GM21825 (cell line): ENCODE measurements at regions not wholly inside any gene's neighbourhood (a gene's known extent, or its start where the extent isn't known, plus 50 kb on each side); places are given as distances from the start of the nearest gene placed in this dataset.
"Not testable (repeated sequence)": the region's sequence is repeated elsewhere in the genome, so short reads cannot be mapped to it uniquely, and the experiment has no call there.

Experiments
- ATAC-seq: cut with Tn5 transposase; IDR thresholded peaks from one replicate; pipeline ENCODE4 v1.9.1; 2021; ENCODE audit warnings: mild to moderate bottlenecking, moderate library complexity; ENCODE audit not compliant: unreplicated experiment

DNA sequence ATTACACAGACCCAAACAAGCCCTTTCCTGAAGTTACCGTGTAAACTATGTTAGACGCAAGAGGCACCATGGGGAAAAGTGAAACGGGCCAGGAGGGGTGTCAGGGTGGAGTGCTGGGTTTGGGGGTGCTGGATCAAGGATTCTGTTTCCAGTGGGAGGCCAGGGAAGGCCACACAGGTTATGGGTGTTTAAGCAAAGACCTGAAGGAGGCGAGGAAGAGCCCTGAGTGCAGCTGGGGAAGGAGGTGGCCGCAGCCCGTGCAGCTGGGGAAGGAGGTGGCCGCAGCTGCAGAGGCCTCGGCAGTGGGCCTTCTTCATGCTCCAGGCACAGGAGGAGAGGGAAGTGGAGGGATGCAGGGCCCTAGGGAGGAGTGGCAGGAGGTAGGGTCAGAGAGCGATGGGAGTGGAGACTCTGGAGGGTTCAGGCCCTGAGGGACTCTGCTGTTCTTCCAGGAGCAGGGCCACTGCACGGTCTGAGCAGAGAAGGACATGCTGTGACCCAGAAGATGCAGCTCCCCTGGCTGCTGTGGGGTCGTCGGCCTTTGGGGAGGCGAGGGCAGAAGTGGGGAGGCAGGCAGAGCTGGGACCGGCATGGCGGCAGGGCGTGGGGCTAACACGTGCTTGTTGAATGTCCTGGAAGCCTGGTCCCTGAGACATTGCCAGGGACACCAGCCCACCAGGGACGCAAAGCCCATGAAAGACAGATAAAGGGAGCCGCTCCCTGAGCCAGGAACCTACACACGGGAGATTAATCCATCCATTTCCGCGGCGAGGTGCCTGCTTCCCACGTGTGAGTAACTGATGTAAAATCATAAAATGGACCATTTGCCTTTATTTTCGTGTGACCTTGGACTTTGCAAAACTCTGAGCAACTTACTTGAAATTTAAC is 1049.1 kb downstream of the BRD1 start:
- ATAC-seq = no peak

DNA sequence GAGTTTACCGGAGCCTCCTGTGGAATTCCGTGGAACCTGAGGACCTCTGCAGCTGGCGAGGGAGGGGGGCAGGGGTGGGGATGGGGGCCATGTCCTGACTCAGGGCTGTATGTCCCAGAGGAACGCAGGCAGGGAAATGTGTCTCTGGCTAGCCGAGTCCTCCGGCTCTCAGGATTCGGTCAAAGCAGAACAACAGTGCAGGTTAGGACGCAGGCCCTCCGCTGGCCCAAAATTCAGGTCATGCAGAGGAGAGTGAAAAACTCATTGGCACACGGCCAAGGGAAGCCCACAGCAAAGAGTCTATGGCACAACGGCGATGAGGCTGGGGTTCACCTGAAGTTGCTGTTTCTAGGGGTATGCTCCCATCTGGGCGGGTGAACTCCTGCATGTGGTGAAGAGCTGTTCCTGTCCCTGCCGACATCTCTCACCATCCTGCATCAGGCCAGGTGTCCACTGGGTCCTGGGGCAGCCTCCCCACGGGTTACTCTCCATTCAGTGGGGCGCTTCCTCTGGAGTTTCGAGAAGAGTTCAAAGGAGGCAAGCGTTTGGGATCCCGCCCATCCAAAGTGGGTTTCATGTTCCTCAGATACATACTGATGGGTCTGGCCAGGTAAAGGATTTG is 1055.3 kb downstream of the BRD1 start:
- no peak for ATAC-seq

DNA sequence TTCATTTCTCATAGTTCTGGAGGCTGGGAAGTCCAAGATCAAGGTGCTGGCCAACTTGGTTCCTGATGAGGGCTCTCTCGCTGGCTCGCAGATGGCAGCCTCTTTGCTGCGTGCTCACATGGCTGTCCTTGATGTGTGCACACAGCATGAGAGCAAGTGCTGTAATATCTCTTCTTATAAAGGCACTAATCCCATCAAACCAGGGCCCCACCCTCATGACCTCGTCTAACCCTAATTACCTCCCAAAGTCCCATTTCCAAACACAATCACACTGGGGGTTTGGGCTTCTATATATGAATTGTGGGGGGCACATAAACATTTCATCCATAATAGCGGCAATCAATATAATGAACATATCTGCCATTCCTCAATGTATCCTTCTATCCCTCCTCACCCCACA is 1062.1 kb downstream of the BRD1 start:
- no peak for ATAC-seq

DNA sequence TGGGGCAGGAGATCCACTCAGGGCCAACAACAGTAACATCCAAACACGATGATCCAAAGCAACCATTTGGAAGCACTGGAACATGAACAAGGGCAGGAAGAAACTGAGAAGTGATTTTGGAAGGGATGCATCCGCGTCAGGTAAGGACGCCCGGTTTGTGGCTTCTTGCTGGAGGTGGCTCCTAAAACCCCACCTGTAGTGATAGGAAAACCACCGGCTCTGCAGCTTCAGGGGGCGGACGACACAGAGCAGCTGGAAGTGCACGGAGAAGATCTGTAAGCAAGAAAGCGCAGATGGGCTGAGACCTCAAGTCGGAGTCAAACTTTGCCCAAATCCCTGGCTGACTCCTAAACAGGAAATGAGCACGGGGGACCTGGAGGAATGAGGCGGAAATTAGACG is 1066.1 kb downstream of the BRD1 start:
- no peak for ATAC-seq

DNA sequence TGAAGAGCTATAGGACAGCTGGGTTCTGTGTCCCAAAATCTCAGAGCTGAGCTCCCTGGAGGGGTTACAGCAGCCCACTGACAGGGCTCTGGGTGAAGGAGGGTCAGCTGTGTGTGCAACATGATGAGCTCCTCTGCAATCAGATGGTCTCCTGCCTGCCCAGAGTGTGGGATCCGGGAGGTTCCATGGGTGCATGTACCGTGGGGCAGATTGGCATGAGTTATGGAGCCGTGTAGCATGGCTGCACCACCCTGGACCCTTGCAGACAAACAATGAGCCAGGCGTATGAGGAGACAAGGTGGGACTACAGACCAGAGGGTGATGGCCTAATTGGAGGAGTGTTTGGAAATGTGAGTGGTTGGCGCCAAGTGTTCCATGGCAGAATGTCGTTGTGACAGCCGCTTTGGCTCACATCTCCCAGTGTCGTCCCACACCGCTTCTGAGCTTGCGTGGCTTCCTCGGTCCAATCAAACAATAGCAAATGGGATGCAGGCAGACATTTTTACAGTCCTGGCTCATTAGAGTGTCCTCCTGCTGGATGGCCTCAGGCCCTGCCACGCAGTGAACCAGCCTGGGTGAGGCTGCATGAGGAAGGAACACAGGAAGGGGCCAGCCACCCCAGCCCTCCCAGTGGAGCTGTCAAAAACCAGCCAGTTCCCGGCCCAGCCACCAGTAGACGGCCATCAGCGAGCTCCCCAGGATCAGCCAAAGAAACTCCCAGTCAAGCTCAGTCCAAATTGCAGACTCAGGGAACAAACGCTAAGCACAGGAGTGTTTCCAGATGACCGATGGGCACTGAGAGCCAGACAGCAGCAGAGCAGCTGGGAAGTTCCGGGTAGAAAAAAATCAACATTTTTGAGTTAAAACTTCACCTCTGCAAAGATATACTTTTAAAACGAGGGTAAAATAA is 1066.9 kb downstream of the BRD1 start:
- ATAC-seq = no peak

DNA sequence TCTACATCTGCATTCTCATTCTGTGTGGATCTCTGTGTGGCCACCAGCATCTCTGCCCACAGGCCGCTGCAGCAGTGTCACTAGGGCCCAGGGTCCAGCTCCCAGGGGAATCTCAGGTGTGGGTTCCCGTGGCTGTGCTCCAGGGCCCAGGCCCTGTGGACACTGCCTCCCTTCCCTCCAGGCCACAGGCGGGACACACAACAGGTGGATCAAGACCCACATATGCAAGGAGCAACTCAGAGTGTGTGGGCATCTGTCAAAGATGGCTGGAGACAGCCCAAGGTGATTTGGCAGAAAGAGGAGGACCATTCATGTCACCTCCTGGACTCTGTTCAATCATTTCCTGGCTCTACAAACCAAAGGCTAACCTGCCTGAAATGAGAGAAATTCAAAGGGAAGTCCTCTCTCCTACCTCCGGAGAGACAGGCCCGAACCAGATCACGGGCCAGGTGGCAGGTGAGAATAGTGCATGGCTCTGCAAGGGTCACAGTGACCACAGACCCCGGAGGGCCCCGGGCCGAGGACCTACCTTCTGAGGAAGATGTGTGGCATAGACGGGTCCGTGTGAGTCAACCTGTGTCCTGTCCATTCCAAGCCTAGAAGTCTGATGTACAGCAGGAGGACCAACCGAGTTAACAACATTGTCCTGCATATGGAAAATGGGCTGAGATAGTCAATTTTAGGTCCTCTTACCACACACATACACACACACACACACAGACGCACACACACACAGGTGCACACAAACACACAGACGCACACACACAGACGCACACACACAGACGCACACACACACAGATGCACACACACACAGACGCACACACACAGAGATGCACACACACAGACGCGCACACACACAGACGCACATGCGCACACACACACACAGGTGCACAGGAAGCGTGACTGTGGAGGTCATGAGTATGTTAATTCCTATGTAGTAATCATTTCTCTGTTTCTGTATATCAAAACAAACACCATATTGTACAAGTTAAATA is 1068.5 kb downstream of the BRD1 start:
- ATAC-seq = no peak

DNA sequence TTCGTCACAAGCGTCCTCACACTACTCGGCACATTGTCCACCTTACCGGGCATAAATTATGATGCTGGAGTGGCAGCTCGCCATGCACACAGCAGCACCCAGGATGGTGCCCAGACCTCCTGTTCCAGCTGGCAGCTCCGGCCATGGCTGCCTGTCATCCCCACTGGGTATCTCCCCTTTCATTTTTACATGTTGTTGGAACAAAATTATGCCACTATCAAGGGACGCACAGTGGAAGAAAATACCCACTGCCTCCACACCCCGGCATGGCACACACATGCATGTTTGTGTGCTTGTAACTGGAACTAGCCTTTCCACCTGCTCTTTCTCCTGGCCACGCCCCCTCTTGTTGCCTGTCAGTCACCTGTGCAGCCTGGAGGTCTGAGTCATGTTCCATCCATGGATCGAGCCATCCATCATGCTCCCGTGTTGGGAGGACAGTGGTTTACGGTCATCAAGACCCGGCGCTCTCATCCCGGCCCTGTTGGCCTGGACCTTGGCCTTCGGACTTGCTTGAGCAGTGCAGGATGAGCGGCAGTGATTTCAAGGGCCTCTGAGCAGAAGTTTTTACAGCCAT is 1069.6 kb downstream of the BRD1 start:
- ATAC-seq = no peak

DNA sequence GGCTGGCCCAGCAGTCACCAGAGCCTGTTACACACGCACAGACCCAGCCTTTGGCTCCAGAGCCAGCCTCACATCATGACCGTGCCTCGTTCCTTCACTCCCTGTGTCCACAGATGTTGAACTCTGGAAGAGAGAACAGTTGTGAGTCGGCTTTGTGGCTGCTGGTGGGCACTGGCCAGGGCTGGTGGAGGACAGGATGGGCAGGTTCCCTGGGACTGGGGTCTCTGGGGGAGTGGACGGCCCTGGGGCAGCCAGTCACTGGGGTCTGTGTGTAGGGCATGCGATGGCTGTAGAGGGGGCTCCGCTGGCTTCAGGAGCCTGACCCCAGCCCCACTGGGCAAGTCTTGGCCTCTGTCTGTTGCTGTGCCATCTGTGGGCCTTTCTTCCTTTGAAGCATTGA is 1070.1 kb downstream of the BRD1 start:
- no peak for ATAC-seq

DNA sequence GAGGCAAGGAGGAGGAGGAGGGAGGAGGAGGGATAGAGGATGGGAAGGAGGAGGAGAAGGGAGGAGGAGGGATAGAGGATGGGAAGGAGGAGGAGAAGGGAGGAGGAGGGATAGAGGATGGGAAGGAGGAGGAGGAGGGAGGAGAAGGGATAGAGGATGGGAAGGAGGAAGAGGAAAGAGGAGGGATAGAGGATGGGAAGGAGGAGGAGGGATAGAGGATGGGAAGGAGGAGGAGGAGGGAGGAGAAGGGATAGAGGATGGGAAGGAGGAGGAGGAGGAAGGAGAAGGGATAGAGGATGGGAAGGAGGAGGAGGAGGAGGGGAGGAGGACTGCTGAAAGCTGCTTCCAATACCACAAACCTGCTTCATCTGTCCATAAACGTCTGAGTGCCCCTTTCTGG is 1070.5 kb downstream of the BRD1 start:
- ATAC-seq = not testable (repeated sequence)

DNA sequence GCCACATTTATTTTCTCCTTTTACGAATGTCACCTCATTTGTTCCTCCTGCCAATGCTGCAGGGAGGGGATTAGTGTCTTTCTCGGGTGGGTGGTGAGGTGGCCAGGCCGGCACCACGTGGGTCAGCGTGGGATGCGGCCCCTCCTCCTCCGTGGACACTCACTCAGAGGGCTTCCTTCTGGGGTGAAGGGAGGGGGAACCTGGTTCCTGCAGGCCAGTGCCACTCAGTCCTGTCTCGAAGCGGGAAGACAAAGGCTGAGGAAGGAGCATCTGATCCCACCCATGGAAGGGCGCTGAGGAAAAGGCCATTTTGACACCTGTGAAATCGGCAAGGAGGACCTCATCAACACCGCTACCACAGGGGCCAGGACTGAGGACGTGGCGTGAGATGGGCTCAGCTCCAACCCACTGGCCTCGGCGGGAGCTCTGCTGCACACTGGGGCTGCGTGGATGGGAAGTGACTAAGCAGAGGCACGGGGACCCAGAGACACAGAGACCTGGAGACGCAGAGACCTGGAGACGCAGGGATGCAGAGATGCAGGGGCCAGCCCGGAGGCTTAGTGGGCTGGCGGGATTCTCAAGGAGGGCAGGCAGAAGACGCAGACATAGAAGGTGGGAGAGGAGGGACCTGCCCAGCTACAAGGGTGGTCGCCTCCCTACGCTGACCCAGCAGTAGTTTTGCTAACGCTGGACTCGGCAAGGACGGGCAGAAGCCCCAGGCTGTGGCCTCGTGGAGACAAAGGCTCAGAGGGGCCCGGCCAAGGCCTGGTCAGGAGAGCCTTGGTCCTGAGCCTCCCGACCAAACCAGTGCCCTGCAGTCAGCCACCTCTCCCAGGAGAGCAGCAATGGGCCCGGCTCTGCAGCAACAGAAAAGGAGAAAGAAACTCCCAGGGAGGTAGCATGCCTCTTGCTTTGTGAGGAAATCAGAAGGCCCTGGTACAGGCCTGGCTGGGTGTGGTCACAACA is 1071.2 kb downstream of the BRD1 start:
- ATAC-seq = no peak

DNA sequence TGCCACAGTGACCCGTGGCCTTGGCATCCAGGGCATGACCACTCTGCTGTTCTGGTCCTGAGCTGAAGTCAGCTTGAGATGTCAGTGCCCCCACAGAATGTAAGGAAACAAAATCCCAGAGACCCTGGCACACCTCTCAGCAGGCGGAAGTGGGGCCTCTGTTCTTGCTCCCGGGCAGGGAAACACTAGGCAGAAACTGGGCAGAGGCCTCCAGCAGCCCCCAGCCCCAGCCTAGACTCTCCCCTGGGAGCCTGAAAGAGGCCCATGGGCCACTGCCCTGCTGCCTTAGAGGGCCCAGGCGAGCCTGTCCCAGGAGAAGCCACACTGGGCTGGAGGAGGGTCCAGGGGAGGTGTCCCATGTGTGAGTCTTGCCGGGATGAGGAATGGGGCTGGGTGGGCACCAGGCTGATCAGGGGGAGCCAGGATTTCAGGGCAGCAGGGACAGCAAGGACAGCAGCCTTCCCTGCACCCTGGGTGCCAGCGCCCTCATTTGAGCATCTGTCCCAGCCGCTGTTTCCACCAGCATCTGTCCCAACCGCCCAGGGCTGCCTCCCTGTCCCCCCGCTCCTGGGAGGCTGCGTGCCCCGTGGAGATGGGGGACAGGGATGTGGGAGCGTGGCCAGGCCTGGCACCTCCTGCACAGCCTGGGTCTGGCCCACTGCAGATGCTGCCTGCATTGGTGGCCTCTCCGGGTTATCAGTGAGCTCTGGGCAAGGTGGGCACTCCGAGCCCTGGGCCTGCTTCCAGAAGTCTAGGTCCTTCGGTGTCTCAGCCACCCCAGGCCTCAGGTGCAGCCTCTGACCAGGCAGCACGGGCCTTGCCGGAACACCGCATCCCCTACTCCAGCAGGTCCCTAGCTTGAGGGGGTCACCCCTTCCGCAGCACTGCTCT is 1072.4 kb downstream of the BRD1 start:
- no peak for ATAC-seq

DNA sequence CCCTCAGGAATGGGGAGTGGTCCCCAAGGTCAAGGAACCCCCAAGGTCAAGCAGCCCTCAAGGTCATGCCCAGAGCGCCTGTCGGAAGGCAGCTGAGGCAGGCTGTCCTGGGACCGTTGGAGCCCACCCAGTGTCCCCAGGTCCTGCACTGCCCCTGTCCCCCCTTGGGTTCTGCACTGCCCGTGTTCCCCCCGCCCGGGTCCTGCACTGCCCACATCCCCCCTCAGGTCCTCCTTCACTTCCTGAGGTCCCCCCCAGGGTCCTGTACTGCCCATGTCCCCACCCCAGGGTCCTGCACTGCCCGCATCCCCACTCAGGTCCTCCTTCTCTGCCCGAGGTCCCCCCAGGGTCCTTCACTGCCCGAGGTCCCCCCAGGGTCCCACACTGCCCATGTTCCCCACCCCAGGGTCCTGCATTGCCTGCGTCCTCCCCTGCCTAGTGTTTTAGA is 1073.0 kb downstream of the BRD1 start:
- no peak for ATAC-seq

DNA sequence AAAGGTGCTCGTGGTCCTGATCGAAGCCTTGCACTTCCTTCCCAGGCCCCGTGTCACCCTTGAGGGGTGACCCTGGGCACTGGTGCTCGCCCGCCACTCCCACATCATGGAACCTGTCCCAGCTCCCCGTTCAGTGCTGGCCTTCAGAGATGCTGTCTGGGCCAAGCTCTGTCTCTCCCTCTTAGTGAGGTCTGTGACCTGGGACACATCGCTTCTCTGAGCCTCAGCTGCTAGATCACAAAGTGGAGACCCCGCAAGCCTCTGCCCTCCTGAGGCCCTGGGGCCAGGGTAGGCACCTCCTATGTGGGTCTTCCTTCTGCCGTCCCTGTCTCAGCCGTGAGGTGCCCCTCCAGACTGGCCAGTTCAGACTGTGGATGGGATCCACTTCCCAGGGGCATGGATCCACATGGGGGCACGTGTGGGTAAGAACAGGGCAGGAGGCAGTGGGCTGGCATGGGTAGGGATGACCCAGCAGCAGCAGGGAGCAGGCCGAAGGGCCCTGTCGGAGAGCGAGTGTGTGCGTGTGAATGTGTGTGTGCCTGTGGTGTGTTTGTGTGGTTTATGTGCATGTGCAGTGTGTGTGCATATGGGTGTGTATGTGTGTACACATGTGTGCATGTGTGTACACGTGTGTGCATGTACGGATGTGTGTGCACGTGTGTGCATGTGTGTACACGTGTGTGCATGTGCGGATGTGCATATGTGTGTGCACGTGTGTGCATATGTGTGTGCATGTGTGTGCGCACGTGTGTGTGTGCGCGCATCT is 1073.7 kb downstream of the BRD1 start:
- no peak for ATAC-seq

DNA sequence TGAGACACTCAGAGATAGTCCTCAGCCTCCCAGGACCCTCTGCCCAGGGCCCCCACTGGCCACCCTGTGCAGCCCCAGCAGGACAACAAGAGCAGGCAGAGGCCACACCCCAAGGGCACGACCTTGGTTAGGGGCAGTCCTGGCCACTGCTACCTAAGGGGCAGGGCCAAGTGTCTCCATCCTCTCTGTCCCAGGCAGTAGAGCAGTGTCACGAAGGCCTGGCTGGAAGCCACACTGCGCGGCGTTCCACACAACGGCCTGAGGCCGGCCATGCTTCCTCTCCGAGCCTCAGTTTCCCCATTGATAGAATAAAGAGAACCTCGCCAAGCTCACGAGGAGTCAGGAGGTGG is 1074.3 kb downstream of the BRD1 start:
- ATAC-seq = no peak

DNA sequence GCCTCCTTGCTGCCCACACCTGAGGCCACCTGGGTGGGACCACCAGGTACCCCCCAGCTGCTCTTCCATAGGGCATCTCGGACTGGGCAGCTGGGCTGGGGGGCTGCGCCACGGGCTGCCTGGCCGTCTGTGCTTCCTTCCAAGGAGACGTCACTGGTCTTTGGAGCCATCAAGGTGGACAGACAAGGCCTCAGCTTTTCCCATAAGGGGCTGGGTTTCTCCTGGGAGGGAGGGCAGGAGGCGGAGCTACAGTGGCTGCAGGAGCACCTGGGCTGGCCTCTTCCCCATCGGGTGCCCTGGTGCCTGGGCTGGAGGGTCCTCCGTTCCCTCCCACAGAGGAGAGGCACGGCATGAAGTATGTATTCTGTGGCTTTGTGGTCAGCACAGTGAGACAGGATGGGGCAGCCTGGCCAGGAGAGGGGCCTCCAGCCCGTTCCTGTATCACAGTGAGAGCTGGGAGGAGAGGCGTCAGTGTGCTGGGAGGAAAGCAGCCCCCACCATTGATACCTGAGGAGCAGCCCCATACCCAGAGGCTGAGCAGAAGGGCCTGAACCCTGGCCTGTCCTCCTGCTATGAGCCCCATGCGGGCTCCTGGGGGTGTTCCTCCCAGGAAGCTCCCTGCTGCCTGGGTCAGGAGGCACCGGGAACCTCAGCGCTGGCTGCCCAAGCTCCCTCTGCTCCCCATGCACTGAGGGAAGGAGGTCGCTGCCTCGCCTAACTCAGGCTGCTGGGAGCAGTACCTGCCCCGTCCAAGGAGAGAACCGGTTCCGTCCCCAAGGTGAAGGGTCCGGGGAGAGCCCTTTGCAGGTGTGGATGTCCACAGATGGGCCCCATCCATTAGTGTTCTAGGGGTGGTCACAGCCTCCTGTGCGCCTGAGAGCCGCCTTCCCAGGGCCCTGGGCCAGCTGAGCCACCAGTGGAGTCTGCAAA is 1075.0 kb downstream of the BRD1 start:
- ATAC-seq = no peak
